8988T (cell line): ENCODE measurements at regions not wholly inside any gene's neighbourhood (a gene's known extent, or its start where the extent isn't known, plus 50 kb on each side); places are given as distances from the start of the nearest gene placed in this dataset.

Experiments used
- DNase-seq: peaks from one replicate; pipeline ENCODE4 v3.0.0; 2011

DNA sequence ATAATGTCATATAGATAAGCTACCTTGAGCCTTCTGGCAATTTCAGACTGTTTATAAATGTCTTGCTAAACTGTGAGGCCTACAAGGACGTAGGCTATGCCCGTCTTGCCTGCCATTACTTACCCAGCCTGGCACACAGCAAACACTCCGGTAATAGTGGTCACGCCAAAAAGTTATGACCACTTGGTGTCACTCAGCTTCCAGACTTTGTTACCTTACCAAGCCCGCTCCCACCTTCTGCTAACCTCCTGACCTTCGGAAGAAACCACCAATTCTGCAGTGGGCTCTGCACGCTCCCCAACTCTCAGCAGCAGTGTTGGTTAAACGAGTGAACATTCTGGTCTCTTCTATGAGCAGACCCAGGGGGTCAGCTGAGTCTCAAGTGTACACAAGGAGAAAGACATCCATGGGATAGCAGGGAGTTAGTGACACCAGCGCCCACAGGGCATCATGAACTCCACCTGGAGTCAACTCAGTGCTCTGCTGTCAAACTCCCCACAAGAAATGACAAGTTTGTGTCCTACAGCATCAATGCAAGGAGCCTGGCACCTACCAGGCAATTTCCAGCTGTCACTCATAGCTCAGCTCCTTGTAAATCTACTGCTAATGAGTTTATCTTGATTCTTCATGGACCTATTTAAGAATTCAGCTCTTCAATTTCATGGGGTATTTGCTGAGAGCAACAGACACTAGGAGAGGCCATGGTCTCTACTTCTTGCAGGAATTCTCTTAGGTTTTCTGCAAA, 119.9 kb downstream of the TTLL2 start:
- DNase-seq, result no peak

DNA sequence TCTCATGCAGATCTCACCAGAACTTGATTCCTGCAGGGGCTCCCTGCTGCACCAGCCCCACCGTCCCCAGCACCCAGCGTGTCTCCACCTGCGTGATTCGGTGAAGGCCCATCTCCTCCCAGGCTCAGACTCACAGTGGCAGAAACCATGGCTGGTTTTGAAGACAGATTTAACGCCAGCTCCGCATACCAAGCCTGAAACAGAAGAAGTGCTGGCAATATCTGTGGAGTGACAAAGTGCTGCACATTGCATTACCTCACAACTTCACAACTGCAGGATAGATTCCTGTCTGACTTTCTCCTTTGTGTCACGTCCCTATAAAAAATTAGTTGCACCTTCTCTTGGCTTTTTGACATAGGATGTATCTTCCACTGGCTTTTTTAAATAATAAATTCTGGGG, 120.7 kb downstream of the TTLL2 start:
- no peak for DNase-seq

DNA sequence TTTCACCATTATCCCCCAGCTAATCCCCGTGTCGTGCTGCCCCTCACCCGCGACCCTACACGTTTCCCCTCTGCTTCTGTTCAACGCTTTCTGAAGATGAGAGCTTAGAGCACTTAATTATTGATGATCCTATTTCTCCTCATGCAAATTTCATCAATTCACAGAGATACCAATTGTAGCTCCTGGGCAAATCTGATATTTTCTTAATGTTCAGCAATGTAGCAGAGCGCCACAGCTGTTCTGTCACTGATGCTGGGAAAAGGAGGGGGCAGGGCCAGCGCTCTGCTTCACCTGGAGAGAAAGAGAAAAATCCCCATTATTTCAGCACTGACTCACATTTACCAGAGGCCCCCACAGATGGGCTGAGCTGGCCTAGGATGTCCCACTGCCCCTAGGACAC, 121.2 kb downstream of the TTLL2 start:
- no peak for DNase-seq

DNA sequence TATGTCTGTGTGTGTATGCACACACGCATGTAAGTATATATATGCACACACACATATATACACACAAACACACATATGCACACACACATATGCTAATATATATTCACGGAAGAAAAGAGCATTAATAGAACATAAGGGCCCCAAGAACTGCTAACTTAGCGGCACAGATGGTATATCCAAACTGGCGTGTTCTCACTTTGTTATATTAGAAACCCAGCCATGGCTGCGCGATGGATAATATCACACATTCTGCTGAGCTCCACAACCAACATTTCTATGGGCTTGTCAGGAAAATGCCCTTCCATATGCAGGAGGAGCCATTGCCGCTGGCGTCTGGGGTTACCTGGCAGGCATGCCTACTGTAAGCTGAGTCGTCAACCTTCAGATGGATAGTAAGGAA, 122.1 kb downstream of the TTLL2 start:
- DNase-seq, result no peak

DNA sequence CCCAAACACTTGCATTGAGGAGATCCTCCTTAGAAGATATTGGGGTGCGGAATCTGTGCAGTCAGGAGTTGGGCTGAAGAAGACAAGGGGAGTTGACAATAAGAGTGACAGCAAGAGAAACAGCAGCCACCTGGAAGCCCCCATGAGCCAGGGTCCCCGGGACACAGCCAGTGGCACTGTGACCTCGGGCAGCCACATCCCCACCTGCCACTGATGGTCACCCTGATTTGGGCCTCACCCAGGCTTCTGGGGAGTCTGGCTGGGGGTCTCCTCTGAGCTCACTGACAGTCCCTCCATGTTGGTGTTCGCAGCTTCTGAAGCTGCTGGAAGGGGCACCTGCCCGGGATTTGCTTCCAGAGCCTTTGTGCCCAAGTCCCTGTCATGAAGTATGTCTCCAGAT, 123.5 kb downstream of the TTLL2 start:
- no peak for DNase-seq

DNA sequence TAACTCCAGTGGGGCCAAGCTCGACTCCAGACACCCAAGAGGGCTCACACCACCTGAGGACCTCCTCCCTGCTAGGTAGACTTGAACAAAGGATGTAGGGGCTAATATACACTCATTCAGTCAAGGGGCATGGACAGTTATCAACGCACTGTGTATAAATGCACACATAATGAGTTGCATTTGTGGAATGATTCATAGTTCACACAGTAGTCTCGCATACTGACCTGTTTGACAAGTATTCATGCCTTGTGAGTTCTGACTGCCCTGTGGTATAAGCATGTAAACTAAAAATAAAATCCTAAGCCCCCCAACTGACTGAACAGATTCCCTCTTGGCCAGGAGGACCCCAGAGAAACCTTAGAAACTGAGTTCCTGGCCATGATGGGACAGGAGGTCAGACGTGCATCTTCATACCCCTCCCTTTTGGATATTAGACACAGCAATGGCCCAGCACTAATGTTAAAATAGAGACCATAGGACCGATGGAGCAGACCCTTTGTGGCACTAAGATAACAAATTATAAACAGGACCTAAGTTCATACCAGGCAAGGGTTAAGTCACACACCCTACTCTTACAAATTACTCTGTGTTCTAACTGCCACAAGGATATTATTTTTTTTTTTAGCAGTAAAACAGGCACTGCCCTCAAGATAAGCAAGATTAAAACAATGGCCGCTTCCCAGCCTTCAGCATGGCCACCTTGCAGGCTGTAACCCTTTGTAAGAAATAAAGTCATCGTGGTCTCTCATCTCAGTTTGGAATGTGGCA, 124.4 kb downstream of the TTLL2 start:
- no peak for DNase-seq

DNA sequence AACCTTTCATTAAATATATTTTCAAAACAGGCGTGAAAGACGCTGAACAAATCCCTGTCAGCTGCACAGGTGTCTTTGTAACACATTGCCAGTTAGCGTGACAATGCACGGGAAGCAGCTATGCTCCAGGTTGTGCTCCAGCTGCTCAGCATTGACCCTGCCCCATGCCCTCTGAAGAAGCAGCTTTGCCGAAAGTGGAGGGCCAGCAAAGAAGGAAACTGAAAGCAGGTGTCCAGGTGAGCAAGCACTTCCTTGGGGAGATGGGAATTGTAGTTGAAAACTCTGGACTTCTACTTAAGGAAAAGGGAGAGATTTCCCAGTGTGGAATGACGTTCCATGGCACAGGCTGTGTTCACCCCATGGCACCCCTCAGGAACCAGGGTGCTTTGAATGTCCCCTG, 125.7 kb downstream of the TTLL2 start:
- DNase-seq, result no peak

DNA sequence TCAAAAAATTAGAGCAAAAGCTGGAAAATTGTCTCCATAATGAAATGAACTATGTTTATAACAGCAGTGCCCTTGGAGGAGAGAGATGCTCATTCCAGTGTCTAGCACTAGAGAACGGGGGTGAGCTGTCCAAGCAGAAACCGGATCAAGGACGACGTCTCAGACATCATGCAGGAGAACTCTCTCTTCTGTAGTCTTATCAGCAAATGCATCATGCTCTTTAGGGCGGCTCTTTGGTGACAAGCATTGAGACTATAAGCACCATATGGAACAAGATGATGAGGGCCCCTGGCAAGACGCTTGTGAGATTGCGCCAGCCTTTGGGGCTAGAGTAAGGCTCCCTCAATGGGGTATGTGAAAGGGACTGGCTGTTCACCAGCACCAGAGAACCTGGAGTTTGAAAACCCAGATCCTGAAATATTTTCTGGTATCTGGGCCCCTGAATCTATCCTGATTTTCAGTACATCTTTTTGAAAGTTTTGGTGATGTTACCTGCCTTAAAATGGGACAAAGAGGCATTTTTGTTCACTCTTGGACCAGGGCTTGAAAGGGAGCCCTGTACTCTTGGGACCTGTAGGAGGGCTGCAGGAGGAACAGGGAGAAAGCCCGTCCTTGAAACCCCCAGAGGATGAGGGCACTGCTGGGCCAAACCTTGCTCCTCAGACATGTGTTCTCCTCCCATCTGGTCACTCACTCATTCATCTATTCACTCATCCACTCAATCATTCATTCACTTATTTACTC, 127.6 kb downstream of the TTLL2 start:
- DNase-seq, result no peak

DNA sequence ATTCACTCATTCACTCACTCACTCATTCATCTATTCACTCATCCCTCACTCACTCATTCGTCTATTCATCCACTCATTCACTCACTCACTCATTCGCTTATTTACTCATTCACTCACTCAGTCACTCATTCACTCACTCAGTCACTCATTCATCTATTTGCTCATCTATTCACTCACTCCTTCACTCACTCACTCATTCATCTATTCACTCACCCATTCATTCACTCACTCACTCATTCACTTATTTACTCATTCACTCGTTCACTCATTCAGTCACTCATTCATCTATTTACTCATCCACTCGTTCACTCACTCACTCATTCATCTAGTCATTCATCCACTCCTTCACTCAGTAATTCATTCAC, 128.2 kb downstream of the TTLL2 start:
- DNase-seq, result no peak

DNA sequence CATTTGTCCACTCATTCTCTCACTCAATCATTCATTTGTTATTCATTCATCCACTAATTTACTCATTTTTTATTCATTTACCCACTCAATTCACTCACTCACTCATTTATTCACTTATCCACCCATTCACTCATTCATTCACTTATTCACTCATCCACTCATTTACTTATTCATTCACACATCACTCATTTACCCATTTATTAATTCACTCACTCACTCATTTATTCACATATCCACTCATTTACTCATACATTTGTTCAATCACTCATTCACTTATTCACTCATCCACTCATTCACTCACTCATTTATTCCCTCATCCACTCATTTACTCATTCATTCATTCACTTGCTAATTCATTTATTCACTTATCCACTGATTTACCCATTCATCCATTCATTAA, 129.1 kb downstream of the TTLL2 start:
- DNase-seq, result no peak

DNA sequence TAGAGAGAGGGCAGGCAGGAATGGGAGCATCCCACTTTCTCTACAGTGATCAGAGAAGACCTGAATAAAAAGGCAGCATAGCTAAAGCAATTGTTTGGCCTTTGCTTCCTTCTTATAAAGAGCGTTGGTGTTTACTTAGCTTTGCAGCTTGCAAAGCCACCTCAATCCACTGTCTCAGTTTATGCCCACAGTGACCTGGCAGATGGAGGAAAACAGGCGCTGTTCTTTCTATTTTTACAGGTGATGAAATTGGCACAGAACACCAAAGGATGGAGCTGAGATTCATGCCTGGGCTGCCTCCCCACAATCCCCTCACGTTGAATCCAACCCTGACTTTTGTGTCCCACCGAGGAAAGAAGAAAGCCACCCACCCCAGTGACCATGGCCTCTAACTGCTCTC, 130.5 kb downstream of the TTLL2 start:
- no peak for DNase-seq

DNA sequence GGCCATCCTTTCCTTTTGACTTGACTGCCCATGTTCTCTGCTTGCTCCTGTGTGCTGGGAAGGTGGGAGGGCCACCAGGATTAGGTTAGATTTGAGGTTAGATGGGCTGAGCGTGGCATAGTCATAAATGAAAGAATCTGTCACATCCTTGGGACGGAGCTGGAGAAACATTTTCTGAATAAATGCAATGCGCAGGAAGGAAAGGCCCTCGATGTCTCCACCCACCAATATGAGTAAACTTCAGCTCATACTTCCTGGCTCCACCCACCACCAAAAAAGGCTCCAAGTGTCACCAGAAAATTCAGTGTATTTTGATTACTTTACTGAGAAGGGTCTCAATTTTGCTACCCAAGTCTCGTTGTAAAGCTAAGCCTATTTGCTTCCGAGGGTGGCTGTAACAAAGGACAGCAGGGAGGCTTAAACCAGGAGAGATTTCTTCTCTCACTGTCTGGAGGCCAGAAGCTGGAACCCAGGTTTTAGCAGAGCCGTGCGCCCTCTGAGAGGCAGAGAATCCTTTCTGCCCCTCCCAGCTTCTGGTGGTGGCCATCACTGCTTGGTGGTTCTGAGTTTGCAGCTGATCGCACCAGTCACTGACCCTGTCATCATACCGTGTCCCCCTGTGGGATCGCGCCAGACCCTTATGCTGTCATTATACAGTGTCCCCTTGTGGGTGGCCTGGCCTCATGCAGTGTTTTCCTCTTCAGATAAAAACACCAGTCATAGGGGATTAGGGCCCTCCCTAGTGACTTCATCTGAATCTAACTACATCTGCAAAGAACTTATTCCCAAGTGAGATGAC, 137.8 kb downstream of the TTLL2 start:
- no peak for DNase-seq

DNA sequence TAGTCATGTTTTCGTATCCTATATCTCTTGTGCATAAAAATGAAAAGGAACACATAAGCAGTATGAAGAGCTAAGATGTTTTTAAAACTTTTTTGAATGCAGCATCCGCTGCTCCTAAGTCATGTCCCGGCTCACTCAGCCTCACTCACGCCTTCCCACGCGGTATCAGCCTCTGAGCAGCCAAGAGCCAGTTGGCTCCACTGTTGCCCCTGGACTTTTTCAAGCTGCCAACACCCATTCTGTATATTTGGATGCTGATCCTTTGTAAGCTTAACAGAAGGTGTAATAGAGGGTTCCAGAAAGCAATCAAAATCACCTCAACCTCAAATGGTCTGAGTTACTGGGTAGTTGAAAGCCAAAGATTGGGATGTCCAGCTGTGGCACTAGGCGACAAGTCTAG, 139.3 kb downstream of the TTLL2 start:
- DNase-seq, result no peak

DNA sequence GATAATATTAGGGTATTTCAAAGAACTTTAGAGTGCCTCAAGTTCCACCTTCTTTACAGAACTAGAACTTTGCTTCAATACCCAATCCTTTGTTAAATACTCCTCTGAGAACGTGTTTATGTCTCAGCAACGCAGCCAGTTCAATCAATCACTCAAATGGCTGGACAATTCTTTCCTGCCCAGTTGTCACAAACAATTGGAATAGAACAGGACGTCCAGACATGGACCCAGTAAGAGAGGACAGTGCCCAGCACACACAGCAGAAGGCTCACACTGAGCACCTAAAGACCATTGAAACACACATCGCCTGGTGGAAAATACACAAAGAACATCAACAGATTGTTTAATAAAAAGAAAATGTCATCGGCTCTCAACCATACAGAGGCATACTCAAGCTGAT, 140.6 kb downstream of the TTLL2 start:
- no peak for DNase-seq

DNA sequence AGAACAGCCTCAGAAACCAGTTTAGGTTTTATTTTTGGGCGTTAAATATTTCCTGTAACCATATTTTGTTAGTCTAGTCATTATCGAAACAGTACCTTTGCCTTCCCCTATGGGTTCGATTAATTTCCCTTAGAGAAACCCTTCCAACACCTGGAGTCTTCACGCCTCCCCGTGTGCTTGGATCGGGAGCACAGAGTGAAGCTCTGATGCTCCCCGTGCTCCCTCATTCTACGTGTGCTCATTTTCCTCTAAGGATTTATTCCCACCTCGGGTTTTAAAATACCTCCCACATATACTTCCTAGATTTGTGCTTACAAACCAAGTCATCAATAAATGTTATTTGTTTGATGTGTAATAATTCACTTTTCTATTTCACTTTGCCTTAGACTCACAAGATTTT, 142.4 kb downstream of the TTLL2 start:
- no peak for DNase-seq

DNA sequence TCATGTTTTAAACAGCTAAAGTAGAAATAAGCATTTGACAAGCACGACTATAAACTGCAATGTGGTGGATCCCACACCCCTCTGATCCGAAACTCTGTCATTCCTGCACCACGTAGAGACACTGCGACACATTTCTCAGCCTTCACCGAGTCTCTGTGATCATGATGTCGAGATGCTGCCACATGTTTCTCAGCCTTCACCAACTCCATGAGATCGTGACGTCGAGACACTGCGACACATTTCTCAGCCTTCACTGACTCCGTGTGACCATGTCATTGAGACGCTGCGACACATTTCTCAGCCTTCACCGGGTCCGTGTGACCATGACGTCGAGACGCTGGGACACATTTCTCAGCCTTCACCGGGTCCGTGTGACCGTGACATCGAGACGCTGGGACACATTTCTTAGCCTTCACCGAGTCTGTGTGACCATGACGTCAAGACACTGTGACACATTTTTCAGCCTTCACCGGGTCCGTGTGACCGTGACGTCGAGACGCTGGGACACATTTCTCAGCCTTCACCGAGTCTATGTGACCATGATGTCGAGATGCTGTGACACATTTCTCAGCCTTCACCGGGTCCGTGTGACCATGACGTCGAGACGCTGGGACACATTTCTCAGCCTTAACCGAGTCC, 143.0 kb downstream of the TTLL2 start:
- no peak for DNase-seq

DNA sequence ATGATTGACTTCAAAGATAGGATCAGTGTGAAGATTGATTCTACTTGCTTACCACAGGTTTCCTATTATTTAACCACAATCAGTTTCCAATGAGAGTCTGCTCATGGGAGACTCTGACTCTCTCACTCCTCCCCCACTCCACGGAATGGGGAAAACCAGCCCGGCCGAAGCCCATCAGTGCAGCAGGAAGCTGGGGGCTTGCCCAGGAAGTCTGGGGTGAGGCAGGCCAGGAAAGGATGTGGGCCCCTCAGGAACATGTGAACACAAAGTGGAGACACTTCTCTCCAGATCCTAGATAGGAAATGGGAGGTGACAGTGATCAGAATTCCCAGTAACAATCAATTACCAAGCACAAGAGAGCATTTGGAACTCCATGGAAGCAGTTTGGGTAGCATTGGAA, 144.2 kb downstream of the TTLL2 start:
- DNase-seq, result no peak

DNA sequence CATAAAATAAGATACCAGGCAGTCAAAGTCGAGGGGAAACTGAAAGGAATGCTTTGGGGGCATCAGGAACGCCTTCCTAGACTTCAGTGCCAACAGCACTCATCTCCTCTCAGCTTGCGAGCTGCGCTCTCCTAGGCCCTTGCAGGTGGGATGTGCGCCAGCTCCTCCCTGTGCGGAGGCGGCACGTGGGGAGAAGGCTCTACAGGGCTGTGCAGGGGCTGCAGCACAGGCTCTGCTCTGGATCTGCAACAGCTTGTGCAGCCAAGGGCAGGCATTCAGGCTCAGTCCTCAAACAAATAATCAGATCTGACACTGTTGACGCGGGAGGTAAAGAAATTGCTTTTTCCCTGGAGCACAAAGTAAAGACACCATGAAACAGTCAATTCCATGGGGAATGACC, 144.8 kb downstream of the TTLL2 start:
- no peak for DNase-seq

DNA sequence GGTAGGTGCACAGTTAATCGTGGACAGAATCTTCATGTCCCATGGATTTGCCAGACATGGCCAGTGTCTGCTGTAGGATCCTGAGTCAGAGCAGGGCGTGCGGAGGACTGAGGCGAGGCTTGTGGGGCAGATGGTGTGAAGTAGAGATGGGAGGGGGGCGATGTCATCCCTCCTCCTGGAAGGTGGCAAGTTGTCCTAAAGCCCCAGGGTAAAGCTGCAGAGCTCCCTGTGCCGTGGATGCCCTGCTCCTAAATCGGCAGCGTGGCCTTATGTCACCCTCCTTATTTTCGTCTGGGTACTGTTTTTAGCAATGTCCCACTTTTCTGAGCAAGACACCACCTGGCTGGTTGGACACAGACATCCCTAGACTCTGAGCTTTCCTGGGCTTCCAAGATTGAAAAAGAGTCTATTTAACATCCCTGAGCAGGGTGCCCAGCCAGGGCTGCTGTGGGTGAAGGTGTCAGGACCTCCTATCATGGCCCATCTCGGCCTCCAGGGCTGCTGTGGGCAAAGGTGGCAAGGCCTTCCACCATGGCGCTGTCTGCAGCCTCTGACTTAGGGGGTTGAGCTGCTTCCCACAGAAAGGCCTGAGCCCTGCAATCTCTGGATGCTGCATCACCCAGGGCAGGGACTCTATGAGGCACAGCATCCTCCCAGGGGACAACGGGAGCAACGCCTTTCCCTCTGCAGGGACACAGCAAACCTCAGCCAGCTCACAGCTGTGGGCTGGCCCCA, 145.4 kb downstream of the TTLL2 start:
- no peak for DNase-seq

DNA sequence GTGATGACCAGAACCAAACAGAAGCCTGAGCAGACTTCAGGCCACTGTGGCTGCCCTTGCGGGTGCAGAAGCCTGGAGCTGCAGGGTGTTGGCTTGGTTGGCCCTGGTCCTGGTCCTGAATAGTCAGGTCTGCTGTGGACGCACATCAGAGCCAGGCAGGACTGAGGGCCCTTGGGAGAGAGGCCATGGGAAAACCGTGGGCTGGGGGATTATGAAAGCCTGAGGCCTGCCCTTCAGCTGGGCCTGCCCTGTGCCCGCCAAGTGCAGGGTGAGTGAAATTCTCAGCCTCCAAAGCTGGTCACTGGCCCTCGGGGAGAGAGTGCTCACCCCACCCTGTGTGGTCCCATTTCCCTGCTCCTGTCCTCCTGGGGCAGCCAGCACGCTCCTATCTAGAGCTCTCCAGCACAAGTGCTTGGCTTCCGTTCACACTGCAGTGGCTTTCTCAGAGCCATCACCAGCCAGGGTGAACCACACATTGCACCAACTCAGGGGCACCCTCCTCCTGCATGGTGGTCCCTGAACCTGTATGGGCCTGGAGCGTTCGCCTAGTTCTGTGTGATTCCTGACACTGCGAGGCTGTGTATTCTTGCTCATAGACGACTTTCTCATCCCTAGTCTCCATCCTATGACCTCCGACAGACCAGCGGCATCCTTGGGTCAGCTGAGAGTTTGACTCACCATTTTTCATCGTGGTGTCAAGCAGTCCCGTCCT, 146.1 kb downstream of the TTLL2 start:
- no peak for DNase-seq

DNA sequence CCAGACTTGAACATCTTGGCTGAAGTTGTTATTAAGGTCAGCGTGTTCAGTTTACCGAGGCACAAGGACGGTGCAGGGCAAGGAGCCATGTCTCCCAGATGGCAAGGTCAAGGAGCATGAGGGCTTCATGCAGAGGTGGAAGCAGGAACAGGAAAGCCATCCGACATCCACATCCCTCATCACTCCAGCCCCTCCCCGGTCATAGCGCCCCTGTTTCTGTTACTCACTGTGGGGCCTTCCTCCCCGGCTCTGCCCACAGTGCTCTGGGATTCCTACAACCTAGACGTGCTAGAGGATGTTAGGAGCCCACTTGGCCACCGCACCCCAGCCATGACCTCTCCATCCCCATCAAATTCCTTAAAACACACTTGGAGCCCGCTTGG, 146.7 kb downstream of the TTLL2 start:
- DNase-seq, result no peak
